DOHH2 (cell line): ENCODE measurements at regions not wholly inside any gene's neighbourhood (a gene's known extent, or its start where the extent isn't known, plus 50 kb on each side); places are given as distances from the start of the nearest gene placed in this dataset.

ENCODE experiments used
- H3F3A ChIP-seq: fragments of 200-600 bp; sonication (generic), shearing (Covaris generic); 2 replicates; pipeline ENCODE4 v1.6.0; 2016; ENCODE audit warnings: antibody characterized with exemption, mild to moderate bottlenecking; ENCODE audit not compliant: control insufficient read depth, insufficient read depth
- H3K27ac ChIP-seq: fragments of 200-600 bp; sonication (generic); 2 replicates; pipeline ENCODE4 v1.5.1; 2014; ENCODE audit warnings: low read depth, mild to moderate bottlenecking, low read length, moderate library complexity
- H3K27me3 ChIP-seq: fragments of 200-600 bp; sonication (generic); 2 replicates; pipeline ENCODE4 v1.6.1; 2014; ENCODE audit warnings: mild to moderate bottlenecking, low read length, mixed read lengths; ENCODE audit not compliant: control insufficient read depth
- H3K36me3 ChIP-seq: fragments of 200-600 bp; sonication (generic); 2 replicates; pipeline ENCODE4 v1.6.1; 2014; ENCODE audit warnings: mild to moderate bottlenecking, low read length, moderate library complexity, mixed read lengths; ENCODE audit not compliant: control insufficient read depth
- H3K4me1 ChIP-seq: fragments of 200-600 bp; sonication (generic); 2 replicates; pipeline ENCODE4 v1.6.1; 2014; ENCODE audit warnings: mild to moderate bottlenecking, low read length, mixed read lengths; ENCODE audit not compliant: control insufficient read depth
- H3K4me2 ChIP-seq: fragments of 200-600 bp; sonication (generic); 2 replicates; pipeline ENCODE4 v1.6.0; 2014; ENCODE audit warnings: mild to moderate bottlenecking, low read length, moderate library complexity
- H3K4me3 ChIP-seq: fragments of 200-600 bp; sonication (generic); 2 replicates; pipeline ENCODE4 v1.5.1; 2014; ENCODE audit warnings: mild to moderate bottlenecking, low read length, mixed read lengths
- H3K79me2 ChIP-seq: fragments of 200-600 bp; sonication (generic); 2 replicates; pipeline ENCODE4 v1.6.1; 2014; ENCODE audit warnings: mild to moderate bottlenecking, low read length, mixed read lengths; ENCODE audit not compliant: control insufficient read depth
- H3K9me2 ChIP-seq: fragments of 200-600 bp; sonication (generic); replicated peaks from 2 replicates; pipeline ENCODE4 v1.6.1; 2014; ENCODE audit warnings: mild to moderate bottlenecking, low read length, mixed read lengths; ENCODE audit not compliant: control insufficient read depth
- H3K9me3 ChIP-seq: fragments of 200-600 bp; sonication (generic); 2 replicates; pipeline ENCODE4 v1.6.1; 2014; ENCODE audit warnings: antibody characterized with exemption, low read length, mixed read lengths; ENCODE audit not compliant: control insufficient read depth, insufficient read depth
- H4K20me1 ChIP-seq: fragments of 200-600 bp; sonication (generic); 2 replicates; pipeline ENCODE4 v1.6.0; 2014; ENCODE audit warnings: low read depth, mild to moderate bottlenecking, antibody characterized with exemption, low read length, moderate library complexity; ENCODE audit not compliant: control insufficient read depth, insufficient read depth
- CTCF ChIP-seq: fragments of 200-600 bp; sonication (generic); IDR thresholded peaks from one replicate; pipeline ENCODE4 v1.5.1; 2014; ENCODE audit warnings: antibody characterized with exemption, mild to moderate bottlenecking, low read depth, low read length; ENCODE audit not compliant: poor library complexity, severe bottlenecking
- EZH2phosphoT487 ChIP-seq: fragments of 200-600 bp; sonication (generic); IDR thresholded peaks from 2 replicates; pipeline ENCODE4 v1.6.1; 2017; ENCODE audit warnings: borderline replicate concordance, mild to moderate bottlenecking, antibody characterized with exemption, low read length, moderate library complexity, mixed read lengths

GRCh38 chr10:78551184-78552005, 517.4 kb upstream of the ZMIZ1 start:
- Histone ChIP-seq H3K36me3 (no peaks in the 10 kb centered on the region), H3K9me3 (no peaks in the 10 kb centered on the region), H3K4me3 (no peak overlapping the region), H3F3A (no peaks in the 10 kb centered on the region), H3K27ac (no peak overlapping the region), H3K4me2 (no peak overlapping the region), H4K20me1 (no peaks in the 10 kb centered on the region), H3K27me3 (no peaks in the 10 kb centered on the region), H3K79me2 (no peaks in the 10 kb centered on the region), H3K4me1 (no peaks in the 10 kb centered on the region), H3K9me2 (no peaks in the 10 kb centered on the region)
- TF ChIP-seq CTCF, result no peak
- no peak for TF ChIP-seq EZH2phosphoT487

GRCh38 chr10:78552261-78552811, 516.4 kb upstream of the ZMIZ1 start:
- Histone ChIP-seq H3K79me2 (no peaks in the 10 kb centered on the region), H3K4me2 (no peak overlapping the region), H3K9me3 (no peaks in the 10 kb centered on the region), H3K36me3 (no peaks in the 10 kb centered on the region), H3K4me1 (no peaks in the 10 kb centered on the region), H3K27me3 (no peaks in the 10 kb centered on the region), H3K4me3 (no peak overlapping the region), H3K27ac (no peak overlapping the region), H4K20me1 (no peaks in the 10 kb centered on the region), H3K9me2 (no peaks in the 10 kb centered on the region), H3F3A (no peaks in the 10 kb centered on the region)
- TF ChIP-seq CTCF, result no peak
- no peak for TF ChIP-seq EZH2phosphoT487

DNA sequence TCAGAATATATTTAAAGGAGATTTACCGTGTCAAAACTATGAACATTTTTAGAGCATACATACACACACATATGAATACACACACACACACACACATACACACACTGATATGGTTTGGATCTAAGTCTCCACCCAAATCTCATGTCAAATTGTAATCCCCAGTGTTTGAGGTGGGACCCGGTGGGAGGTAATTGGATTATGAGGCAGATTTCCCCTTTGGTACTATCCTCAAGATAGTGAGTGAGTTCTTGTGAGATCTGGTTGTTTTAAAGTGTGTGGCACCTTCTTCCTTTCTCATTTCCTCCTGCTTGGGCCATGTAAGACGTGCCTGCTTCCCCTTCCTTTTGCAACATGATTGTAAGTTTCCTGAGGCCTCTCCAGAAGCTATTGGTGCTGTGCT, 515.0 kb upstream of the ZMIZ1 start:
- no peaks in the 10 kb centered on the region for H3K9me2 ChIP-seq
- no peaks in the 10 kb centered on the region for H3K9me3 ChIP-seq
- no peak overlapping the region for H3K27ac ChIP-seq
- no peaks in the 10 kb centered on the region for H3K4me1 ChIP-seq
- H4K20me1 ChIP-seq, result no peaks in the 10 kb centered on the region
- no peak overlapping the region for H3K4me2 ChIP-seq
- no peaks in the 10 kb centered on the region for H3K27me3 ChIP-seq
- H3F3A ChIP-seq, result no peaks in the 10 kb centered on the region
- H3K79me2 ChIP-seq, result no peaks in the 10 kb centered on the region
- no peak overlapping the region for H3K4me3 ChIP-seq
- TF ChIP-seq CTCF, result no peak
- TF ChIP-seq EZH2phosphoT487, result no peak
- H3K36me3 ChIP-seq, result no peaks in the 10 kb centered on the region
